ENCODE measurements at regions not wholly inside any gene's neighbourhood (a gene's known extent, or its start where the extent isn't known, plus 50 kb on each side); places are given as distances from the start of the nearest gene placed in this dataset.

DNA sequence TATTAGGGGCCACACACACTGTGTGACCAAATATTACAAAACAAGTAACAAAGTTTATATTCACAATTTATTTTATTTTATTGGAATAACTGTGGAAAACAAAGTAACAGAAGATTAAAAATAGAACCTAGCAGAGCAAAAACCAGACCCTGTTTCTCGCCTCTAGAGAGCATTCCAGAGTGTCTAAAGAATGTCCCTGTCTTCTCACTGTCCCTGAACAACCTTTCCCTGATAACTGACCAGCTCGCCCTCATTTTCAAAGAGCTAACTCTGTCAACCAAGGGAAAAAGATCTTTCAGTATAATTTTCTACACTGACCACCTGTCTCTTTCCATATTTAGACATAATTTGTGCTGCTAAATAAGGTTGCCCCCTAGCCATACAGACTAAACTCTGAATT lies 646.9 kb downstream of the USP25 start:
- no peak for DNase-seq

DNA sequence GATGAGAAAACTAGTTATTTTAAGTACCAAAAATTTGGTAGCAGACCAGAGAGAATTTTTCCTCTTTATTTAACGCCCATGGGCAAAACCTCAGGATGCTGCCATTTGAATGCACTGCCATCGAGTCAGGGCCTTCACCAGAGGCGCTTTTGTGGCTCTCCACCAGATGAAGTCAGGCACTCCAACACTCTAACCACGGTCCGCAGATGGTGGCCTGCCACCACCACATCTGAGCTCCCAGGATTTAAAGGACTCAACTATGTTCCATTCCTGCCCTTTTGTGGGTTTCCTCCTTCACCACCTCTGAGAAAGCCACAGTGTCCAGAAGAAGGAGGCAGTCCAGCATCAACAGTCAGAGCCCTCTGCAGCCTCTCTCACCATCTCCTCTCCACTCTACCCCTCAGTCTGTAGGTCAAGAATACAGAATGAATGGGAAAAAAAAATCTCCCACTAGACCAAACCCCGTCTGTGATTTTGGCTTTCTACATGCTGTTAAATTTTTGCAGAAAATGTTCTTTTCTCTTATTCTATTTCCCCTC lies 647.4 kb downstream of the USP25 start:
- no peak for DNase-seq

DNA sequence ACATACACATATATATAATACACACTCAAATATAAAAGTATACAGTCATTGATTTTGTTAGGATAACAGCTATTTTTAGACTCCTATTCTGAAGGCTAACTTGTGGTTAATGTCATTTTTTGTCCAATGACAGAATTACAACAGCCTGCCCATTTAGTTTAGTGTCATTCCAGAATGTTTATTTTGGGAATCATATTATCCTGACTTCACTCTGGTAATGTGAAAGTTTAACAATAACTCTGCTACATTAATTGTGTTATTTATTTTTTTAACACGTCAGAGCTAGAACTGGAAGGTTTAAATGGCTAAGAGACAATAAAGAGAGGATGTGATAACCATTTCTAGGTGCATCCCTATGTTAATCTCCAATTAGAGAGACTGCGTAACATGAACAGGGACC lies 648.1 kb downstream of the USP25 start:
- no peak for DNase-seq

DNA sequence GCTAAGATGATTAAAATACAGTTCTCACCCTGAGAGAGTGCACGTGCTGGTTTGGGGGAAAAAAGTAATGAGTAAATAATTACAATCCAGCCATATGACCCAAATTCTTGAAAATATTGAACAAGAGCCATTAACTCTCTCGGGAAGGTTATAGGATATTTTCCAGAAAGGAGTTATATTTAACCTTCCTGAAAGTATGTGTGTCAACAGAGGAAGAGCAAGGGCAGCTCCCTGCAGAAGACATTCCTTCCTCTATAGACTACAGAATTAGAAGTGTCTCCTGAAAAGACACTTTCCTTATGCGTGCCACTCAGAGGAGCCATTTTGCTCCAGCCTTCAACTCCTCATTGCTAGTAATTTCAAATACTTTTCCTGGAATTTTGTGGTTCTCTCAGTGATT lies 648.7 kb downstream of the USP25 start:
- DNase-seq: no peak

DNA sequence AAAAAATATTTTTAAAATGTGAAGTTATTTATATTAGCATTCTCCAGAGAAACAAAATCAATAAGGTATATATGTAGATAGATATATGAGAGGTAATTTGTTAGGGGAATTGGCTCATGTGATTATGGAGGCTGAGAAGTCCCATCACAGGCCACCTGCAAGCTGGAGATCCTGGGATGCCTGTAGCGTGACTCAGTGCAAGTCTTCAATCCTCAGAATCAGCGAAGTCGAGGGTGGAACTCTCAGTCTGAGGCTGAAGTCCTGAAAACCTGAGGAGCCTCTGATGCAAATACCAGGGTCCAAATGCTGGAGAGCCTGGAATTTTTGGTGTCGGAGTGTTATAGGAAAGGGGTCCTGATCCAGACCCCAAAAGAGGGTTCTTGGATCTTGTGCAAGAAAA lies 658.5 kb downstream of the USP25 start:
- no peak for DNase-seq

DNA sequence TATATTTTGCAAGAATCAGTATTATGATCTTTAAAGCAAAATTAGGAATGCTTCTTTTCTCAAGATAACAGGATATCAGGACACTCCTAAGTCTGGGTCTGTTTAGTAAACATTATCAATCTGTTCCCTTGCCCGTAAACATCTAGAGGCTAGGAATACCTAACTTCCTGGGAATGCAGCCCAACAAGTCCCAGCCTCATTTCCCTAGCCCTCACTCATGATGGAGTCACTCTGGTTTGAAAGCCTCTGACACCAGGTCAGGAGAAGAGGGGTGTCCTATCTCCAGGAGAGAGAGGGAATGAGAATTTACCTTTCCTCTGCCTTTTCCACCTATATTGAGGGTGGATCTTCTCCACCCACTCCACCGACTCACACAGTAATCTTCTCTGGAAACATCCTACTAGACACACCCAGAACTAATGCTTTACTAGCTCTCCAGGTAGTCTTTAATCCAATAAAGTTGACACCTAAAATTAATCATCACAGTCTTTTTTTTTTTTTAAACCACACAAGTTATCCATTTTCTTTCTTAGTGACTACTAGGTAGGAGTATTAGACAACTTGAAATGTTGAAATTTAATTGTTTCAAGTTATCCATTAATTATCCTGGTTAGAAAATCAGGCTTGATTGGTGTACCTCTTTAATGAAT lies 659.3 kb downstream of the USP25 start:
- DNase-seq: no peak

DNA sequence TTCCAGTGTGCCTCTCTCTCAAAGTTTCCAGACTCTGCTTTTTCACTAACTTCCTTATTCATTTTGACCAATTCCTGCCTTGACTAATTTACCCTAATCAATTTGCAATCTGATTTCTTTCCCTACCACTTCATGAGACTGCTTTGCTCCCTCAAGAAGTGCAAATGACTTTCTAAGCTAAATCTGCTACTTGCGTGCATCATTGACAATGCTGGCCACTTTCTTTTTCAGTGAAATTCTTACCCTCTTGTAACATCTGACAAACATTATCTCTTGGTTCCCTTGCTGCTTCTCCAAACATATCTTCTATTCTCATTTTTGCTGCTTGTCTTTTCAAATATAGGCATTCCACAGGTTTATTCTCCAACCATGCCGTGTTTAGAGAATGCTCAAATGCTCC lies 659.9 kb downstream of the USP25 start:
- DNase-seq: no peak

DNA sequence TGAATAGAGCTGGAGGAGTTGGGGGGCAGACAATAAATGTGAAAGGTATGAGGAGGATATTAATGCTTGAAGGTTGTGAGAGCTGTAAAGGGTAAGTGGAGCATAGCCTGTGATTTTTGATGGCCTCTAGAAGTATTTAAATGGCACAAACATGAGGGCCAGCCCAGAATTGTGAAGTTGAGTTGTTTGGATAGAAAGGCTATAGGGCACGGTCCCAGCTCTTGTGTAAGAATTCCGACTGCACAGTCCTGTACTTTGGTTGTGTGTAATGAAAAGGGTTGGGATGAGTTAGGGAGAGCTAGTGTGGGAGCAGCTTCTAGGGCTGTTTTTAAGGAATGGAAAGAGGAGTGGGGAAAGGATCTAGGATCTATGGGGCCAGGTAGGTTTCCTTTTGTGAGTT lies 665.5 kb downstream of the USP25 start:
- no peak for DNase-seq

DNA sequence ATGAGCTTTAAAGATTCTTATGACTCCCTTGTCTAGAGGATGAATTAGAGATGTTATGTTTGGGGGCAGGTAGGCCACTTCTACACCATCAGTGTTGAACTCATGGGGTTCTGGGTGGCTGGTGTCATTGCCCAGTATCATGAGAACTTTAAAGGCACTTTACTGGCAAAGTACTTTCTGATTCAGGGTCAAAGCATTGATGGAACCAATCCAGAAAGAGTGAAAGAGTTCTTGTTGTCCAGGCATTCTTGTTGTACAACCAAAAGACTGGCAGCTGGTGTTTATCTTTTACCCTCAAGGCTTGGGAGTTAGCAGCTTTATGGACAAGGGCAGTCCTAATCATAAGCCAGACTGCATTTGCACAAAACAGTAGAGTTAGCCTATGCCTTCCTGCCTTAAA lies 673.0 kb downstream of the USP25 start:
- DNase-seq: no peak

DNA sequence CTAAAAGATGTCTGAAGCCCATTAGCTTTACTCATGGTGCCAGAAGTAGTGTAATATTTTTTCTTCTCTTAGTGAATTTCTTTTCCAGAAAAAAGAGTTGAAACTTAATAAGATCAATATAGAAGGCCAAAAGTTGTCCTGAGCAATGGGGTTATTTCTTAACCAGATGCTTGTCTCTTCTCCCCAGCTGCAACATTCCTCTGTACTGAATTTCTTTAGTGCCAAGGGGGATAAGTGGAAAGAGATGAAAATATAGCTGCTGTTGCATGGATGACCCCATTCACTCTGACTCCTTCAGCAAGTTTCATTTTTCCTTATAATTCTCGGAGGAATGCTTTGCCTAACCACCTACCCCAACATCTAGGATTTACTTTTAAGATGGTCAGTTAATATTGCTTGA lies 675.0 kb downstream of the USP25 start:
- no peak for DNase-seq

DNA sequence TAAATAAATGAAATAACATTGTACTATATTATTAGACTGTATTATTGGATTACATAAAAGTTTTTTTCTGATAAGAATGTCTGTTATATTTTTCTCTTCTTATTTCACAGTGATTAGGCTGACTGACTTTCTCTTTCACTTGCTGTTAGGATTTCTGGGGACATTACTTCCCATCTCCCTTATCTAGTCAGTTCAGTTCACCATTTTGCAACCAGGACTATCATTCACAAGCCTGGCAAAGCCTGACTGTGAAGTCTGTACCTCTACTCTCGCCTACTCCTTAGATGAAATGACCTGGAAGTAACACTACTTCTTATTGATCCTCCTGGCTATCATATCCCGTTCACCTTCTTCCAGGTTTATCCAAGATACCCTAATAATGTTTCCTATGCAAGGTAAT lies 676.6 kb downstream of the USP25 start:
- DNase-seq: no peak

DNA sequence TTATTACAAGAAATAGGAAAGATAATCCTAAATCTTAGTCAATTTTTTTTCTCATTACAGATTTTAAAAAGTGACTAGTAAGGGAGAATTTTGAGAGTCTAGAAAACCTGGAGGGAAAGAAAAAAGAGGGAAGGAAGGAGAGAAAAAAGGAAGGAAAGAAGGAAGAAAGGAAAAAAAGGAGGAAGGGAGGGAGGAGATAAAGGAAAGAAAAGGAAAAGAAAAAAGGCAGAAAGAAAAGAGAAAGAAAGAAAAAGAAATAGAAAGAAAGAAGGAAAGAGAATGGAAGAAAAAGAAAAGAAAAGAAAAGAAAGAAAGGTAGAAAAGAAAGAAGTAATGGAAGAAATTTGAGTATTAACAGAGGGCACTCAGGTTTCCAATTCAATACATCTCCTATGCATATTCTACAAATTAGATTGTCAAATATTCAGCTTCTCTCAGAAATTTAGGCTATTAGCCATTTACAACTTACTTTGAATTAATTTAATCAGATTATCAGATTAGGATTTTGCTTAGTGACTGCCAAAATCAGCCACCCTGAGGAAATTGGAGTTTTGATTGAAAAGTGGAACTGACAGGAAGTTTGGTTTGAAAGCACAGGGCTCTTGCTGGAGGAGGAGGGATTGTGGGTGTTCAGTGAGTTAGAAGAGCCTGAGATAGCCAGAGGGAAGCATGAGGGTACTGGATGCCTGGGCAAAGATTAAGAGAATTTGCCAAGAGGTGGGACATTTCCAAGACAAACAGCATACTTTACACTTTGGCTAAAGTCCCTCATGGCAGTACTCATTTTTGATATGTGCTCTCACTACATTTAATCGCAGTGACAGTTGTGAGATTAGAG lies 677.8 kb downstream of the USP25 start:
- no peak for DNase-seq

DNA sequence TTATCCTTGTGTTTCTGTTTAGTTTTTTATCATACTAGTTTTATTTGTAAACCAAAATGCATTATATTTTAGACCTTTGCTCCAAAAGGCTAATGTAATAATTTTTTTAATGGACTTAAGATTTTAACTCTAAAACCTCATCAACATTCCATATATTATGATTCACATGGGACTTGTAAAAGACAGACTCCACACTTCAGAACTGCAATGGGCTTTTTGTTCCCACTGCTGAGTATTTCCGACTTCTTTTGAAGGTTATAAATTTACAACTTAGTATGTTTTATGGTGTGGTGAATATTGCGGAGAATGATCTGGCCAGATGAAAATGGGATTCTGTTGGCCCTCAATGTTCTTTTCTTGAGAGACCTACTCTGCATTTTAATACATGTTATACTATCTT lies 678.5 kb downstream of the USP25 start:
- DNase-seq: no peak

DNA sequence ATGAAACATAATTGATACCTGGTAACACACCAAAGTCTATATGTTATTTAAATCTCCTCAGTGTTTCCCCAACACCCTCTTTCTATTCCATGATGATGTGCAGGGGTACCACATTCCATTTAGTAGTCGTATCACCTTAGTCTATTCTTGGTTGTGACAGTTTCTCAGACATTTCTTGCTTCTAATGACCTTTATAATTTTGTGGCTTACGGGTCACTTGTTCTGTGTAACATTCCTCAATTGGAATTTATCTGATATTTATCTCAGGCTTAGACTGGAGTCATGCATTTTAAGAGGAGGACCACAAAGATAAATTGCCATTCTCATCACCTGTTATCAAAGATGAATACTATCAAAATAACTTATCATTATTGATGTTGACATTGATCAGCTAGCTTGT lies 679.6 kb downstream of the USP25 start:
- DNase-seq: no peak

DNA sequence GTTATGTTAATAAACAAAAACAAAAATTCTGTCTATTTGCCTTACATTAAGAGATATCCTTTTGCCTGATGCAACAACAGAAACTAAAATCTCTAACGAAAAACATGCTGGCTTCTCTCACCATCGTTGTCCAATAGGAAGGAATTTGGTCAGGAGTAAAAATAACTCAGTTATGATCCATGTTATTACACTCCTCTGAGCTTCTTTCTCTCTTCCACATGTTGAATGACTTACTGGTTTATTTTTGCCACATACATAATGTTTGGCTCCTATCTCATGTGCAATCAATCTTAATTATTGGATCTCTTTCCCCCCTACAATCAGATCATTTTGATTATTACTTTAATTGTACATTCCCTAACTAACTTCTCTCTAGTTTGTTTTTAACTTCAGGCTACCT lies 688.4 kb downstream of the USP25 start:
- DNase-seq: no peak

DNA sequence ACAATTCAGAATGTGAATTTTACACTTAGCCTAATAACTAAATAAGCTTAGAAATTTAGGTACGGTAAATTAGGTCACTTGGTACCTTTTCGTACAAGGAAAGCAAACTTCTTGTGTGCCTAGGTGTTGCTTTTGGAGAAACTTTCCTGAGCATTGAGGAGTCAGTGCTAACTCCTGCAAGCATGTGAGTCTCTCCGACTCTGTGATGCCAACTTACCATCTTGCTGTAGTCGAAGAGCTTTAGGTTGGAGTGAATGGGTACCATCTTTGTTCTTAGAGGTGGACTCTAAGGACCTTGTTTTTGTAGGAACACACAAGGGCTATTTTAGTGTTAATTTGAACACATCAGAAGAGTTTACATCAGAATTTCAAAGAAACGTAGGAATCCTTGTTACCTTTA lies 688.9 kb downstream of the USP25 start:
- DNase-seq: no peak

DNA sequence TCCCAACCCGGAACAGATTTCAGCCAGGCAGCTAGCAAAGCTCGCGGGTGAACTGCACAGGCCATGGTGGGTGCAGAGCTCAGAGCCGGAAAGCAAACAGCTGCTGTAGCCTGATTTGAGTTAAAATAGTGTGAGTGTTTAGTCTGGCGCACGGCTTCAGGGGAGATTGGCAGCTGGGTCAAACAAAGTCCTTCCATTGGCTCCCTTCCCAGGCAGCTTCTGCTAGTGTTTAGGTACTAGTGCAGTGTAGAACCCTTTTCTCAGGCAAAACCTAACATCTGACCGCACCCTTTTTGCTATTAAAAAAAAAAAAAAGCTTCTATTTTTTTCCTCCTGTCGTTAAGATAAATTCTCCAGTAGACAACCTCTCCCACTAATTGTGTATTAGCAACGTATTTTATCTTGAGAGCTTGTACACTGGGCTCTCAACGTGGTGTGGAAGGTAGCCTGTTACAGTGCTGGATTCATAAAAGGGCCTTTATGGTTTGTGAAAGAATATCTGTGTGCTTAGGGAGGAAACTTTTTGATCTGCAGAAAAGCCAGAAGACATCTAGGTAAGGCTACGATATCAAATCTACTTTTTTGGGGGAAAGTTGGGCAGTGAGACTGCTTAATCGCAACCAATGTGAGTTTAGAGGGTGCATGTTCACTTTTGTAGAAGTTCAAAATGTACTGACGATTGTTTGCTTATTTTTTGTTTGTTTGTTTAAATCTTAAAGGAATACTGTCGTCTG lies 689.6 kb downstream of the USP25 start:
- DNase-seq: no peak

DNA sequence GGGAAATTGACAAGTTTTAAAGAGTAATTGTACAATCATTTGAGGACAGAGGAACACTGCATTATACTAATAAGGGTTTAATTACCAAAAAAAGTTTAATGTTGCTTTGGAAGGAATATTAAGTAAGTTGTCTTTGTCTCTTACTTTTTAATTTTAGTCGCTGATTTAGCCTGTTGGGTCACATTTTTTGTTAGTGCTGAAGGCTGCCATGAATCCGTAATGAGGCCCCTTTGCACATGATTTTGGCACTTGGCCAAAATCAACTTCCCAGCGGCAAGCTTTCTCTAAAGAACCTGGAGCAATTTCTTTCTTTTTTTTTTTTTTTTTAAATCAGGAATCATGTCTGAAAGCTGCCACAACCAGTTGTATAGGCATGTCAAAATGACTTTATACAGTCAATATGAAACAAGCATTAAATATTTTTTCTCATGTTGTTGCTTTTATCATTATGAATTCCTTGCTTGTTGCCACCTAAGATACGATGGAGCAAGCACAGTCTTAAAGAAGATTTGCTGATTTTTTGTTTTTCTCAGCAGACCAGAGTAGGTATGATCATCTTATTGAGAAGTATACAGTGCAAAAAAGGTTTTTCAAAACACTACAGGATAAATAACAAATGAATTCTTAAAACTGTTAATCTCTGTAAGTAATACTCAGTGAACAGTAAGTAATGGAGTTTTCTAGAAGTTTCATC lies 690.4 kb downstream of the USP25 start:
- no peak for DNase-seq

DNA sequence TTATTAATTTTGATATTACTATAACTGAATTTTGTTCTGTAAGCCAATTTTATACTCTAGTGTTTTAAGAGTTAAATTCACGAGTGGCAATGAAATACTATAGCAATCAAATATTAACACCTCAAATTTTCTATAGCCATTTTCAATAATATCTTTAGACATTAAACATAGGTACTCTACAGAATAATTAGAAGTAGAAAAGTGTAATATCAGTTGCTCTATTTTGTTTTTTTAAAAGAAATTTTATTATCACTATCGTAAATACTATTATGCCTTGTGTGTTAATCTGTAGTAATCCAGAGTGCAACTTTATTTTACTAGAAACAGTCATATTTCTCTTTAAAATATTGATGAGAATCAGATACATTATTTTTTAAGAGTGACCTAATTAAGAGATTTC lies 691.2 kb downstream of the USP25 start:
- no peak for DNase-seq

DNA sequence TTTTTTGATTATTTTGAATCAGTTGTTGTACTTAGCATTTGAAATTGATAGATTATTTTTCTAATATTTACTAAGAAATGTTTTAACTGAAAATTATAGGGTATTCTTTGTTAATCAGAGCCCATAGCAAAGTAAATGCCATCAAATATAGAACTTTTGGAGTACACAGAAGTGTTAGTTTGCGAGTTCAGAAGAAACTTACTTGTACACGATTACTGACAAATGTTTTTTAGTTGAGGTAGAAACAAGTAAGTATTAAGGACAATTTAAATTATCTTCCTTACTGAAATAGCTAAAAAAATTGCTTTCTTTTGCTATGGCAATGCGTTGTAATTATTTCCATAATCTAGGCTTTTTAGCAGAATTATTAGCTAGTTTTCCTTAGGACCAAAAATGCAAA lies 692.2 kb downstream of the USP25 start:
- DNase-seq: no peak

DNA sequence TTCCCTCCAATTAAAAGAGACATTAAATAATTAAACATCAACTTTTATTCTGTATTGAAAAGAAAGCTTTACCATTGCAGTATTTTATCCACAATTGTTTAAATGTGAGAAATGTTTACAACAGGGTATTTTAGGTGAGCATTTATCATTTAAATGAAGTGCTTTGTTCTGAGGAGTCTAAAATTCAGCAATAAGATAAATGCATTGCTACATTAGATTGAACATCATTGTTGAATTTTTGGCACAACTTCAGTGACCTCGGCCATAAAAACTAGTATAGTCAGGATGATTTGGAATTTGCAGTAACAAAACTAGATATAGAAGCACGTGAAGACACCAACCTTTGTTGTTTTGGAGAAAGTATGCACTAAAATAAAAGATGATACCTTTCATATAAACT lies 692.9 kb downstream of the USP25 start:
- no peak for DNase-seq

DNA sequence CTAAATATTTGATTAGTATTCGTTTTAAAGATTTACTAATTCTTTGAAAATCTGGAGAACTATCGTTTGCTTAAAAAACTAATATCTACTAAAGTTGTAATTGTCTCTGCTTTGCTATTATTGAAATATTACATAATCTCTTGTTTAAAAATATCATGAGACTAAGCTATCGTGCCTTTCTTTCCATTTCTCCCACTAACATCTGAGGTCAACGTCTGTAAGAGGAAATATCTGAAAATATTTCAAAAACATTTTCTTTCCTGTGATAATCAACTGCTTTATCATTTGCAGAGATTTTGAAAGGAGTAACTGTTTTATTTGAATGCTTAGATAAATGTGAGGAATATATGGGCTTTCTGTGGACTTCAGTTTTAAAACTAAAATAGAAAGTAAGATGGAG lies 694.1 kb downstream of the USP25 start:
- DNase-seq: no peak

DNA sequence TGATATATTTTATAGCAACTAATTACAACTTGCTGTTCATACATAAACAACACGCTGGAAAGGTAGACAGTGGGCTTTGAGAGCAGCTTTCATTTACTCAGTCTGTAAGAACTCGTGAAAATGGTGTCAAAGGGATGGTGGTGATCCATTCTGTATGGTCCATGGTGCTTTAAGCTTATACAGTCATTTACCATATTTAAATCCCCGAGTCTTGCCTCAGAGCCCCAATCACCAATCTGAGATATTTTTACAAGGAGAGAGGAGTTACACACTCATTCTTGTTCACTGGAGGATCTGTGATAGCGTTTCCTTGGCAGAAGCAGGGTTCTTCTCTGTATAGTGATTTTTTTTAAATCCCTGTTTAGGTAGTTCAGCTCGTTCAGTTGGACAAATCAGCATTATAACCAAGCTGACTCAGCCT lies 694.6 kb downstream of the USP25 start:
- no peak for DNase-seq

Measured in CD4-positive, alpha-beta T cell treated with Interleukin-21 for 1 hour (primary cell).